ENCODE measurements at regions not wholly inside any gene's neighbourhood (a gene's known extent, or its start where the extent isn't known, plus 50 kb on each side); places are given as distances from the start of the nearest gene placed in this dataset.

DNA sequence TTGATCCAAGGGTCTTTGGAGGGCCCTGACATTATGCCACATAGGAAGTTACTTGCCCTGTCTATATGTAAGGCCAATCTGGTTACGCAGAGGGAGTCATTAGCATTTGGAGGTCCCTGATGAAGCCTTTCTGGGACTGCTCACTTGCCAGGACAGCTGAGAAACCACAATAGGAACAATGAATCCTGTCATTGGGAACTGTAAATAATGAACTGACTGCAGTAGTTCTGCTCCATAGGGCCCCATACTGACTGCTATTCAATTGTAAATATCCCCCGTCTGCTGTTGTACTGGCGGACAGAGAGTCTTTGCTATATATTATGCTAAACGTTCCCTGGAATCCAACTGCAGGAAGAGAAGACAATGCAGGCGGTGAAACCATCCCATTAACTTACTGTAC lies 149.4 kb upstream of the DCC start:
- no peak overlapping the region for H3K4me3 ChIP-seq (ENCODE audit: low read length)
- no peak overlapping the region for H3K27ac ChIP-seq (ENCODE audit: low read length)
- H3K79me2 ChIP-seq (ENCODE audit: low read length): no peaks in the 10 kb centered on the region
- no peaks in the 10 kb centered on the region for H3K36me3 ChIP-seq (replicated peaks; ENCODE audit: low read depth, low read length)
- no peaks in the 10 kb centered on the region for H3K4me1 ChIP-seq (ENCODE audit: low read length)
- H3K9me3 ChIP-seq (ENCODE audit: insufficient read depth, low read length): no peaks in the 10 kb centered on the region
- H3K27me3 ChIP-seq (ENCODE audit: low read depth, low read length): no peaks in the 10 kb centered on the region
- H3K9ac ChIP-seq (ENCODE audit: low read length): no peak overlapping the region
- no peak overlapping the region for H2AFZ ChIP-seq (ENCODE audit: low read depth, low read length)
- no peak overlapping the region for H3K4me2 ChIP-seq (ENCODE audit: low read length)
- TF ChIP-seq, protein P1, sequence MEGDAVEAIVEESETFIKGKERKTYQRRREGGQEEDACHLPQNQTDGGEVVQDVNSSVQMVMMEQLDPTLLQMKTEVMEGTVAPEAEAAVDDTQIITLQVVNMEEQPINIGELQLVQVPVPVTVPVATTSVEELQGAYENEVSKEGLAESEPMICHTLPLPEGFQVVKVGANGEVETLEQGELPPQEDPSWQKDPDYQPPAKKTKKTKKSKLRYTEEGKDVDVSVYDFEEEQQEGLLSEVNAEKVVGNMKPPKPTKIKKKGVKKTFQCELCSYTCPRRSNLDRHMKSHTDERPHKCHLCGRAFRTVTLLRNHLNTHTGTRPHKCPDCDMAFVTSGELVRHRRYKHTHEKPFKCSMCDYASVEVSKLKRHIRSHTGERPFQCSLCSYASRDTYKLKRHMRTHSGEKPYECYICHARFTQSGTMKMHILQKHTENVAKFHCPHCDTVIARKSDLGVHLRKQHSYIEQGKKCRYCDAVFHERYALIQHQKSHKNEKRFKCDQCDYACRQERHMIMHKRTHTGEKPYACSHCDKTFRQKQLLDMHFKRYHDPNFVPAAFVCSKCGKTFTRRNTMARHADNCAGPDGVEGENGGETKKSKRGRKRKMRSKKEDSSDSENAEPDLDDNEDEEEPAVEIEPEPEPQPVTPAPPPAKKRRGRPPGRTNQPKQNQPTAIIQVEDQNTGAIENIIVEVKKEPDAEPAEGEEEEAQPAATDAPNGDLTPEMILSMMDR (IDR thresholded peaks at IDR 0.05; ENCODE audit: low read depth, low read length): no peak
- TF ChIP-seq EZH2phosphoT487 (IDR thresholded peaks at IDR 0.05; ENCODE audit: low read depth): no peak
- H4K20me1 ChIP-seq (ENCODE audit: insufficient read depth, low read length): no peaks in the 10 kb centered on the region

DNA sequence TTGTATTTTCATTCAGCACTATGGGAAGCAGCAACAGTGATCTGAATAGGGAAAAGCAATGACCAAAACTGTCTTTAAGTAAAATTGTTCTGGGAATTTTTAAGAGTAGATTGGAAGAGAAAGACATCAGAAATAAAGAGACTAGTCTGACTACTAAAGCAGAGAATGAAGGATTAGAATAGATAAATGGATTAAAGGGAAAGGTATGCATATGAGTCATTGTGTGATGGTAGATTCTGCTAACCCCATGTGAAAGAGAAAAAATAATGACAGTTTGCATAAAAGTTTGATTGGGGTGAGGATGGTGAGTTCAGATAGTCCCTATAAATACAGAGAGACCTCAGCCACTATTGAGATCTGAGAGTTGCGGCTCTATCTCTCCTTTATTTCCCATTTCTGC lies 139.6 kb upstream of the DCC start:
- H3K4me2 ChIP-seq (ENCODE audit: low read length): no peak overlapping the region
- H3K27me3 ChIP-seq (ENCODE audit: low read depth, low read length): no peaks in the 10 kb centered on the region
- H3K9me3 ChIP-seq (ENCODE audit: insufficient read depth, low read length): no peaks in the 10 kb centered on the region
- no peak for TF ChIP-seq EZH2phosphoT487 (IDR thresholded peaks at IDR 0.05; ENCODE audit: low read depth)
- TF ChIP-seq, protein P1 (IDR thresholded peaks at IDR 0.05; ENCODE audit: low read depth, low read length): no peak
- no peaks in the 10 kb centered on the region for H3K79me2 ChIP-seq (ENCODE audit: low read length)
- H4K20me1 ChIP-seq (ENCODE audit: insufficient read depth, low read length): no peaks in the 10 kb centered on the region
- no peaks in the 10 kb centered on the region for H3K36me3 ChIP-seq (replicated peaks; ENCODE audit: low read depth, low read length)
- H3K4me3 ChIP-seq (ENCODE audit: low read length): no peak overlapping the region
- no peak overlapping the region for H2AFZ ChIP-seq (ENCODE audit: low read depth, low read length)
- H3K27ac ChIP-seq (ENCODE audit: low read length): no peak overlapping the region
- H3K4me1 ChIP-seq (ENCODE audit: low read length): no peaks in the 10 kb centered on the region
- H3K9ac ChIP-seq (ENCODE audit: low read length): no peak overlapping the region

DNA sequence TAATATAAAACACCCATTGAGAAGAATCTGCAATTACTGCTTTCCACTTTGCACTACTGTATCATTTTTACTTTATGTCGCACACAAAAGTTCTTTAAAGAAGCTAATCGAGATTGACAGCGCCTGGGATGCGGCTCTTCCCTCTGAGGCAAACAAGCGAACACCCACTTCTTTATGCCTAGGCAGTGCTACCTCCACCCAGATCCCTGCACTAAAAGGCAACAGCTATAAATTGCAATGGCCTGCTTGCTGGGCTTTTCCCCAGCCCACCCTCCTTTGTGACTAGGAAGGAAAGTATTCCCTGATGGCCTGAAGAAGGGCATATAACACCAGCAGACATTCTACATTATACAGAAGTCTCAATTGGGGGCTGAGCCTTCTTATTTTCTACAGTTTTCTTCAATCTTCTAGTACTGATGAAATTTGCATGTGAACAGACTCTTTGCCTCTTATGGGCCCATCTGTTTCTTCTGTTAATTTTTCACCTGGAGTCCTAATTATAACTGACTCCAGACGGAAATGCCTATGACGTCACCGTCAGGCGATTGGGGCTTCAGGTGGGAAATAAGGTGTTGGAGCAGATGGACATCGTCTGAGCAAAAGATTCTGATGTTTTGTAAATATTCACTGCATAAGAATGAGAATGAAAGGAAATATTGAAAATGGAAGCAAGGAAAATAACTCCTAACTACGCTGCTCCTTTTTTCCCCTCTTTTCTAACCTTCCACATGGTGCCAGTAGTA lies 138.9 kb upstream of the DCC start:
- TF ChIP-seq, protein P1 (IDR thresholded peaks at IDR 0.05; ENCODE audit: low read depth, low read length): no peak
- TF ChIP-seq EZH2phosphoT487 (IDR thresholded peaks at IDR 0.05; ENCODE audit: low read depth): no peak
- H3K9me3 ChIP-seq (ENCODE audit: insufficient read depth, low read length): no peaks in the 10 kb centered on the region
- H2AFZ ChIP-seq (ENCODE audit: low read depth, low read length): no peak overlapping the region
- H3K79me2 ChIP-seq (ENCODE audit: low read length): no peaks in the 10 kb centered on the region
- no peaks in the 10 kb centered on the region for H3K27me3 ChIP-seq (ENCODE audit: low read depth, low read length)
- no peak overlapping the region for H3K4me2 ChIP-seq (ENCODE audit: low read length)
- H3K9ac ChIP-seq (ENCODE audit: low read length): no peak overlapping the region
- no peaks in the 10 kb centered on the region for H3K36me3 ChIP-seq (replicated peaks; ENCODE audit: low read depth, low read length)
- no peaks in the 10 kb centered on the region for H4K20me1 ChIP-seq (ENCODE audit: insufficient read depth, low read length)
- H3K4me3 ChIP-seq (ENCODE audit: low read length): no peak overlapping the region
- H3K4me1 ChIP-seq (ENCODE audit: low read length): no peaks in the 10 kb centered on the region
- H3K27ac ChIP-seq (ENCODE audit: low read length): no peak overlapping the region

DNA sequence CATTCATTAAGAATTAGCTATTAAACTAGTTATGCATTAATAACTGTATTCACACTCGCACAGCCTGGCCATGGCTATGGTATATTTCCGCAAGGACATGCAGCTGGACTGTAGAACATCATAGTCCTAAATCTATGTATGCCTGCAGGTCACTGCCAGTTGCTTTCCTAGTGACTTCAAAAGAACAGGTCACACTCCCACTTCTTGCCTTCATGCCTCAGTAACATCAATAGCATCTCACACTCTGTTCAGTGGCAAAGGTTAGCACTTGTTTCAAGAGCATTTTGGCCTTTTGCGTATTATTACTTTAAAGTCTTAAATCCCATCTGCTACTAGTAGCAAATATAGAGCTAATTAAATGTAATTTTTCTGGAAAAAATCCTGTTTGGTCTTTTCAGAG lies 131.4 kb upstream of the DCC start:
- Histone ChIP-seq H3K36me3 (replicated peaks; ENCODE audit: low read depth, low read length) (no peaks in the 10 kb centered on the region), H3K9me3 (ENCODE audit: insufficient read depth, low read length) (no peaks in the 10 kb centered on the region), H3K9ac (ENCODE audit: low read length) (no peak overlapping the region), H3K4me2 (ENCODE audit: low read length) (no peak overlapping the region), H3K4me1 (ENCODE audit: low read length) (no peaks in the 10 kb centered on the region), H3K27ac (ENCODE audit: low read length) (no peak overlapping the region), H2AFZ (ENCODE audit: low read depth, low read length) (no peak overlapping the region), H3K79me2 (ENCODE audit: low read length) (no peaks in the 10 kb centered on the region), H3K27me3 (ENCODE audit: low read depth, low read length) (no peaks in the 10 kb centered on the region), H3K4me3 (ENCODE audit: low read length) (no peak overlapping the region), H4K20me1 (ENCODE audit: insufficient read depth, low read length) (no peaks in the 10 kb centered on the region)
- no peak for TF ChIP-seq EZH2phosphoT487 (IDR thresholded peaks at IDR 0.05; ENCODE audit: low read depth)
- TF ChIP-seq, protein P1 (IDR thresholded peaks at IDR 0.05; ENCODE audit: low read depth, low read length): no peak
